HG03442 (cell line): ENCODE measurements at regions not wholly inside any gene's neighbourhood (a gene's known extent, or its start where the extent isn't known, plus 50 kb on each side); places are given as distances from the start of the nearest gene placed in this dataset.
"Not testable (repeated sequence)": the region's sequence is repeated elsewhere in the genome, so short reads cannot be mapped to it uniquely, and the experiment has no call there.

Source experiments
- ATAC-seq: cut with Tn5 transposase; IDR thresholded peaks from one replicate; pipeline ENCODE4 v1.9.1; 2021; ENCODE audit warnings: mild to moderate bottlenecking, moderate library complexity; ENCODE audit not compliant: unreplicated experiment

DNA sequence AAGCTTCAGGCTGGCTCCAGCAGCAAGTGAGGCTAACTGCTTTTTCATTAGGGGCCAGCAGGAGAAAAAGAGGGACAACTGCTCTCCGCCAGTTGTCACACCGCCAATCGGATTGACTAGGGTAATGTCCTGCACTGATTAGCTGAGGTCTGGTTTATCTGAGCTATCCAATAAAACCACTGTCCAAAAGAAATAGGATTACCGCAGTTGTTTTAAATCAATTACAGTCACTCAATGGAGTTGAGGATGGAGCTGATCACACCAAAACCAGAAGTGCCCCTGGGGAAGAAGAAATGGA lies 351.4 kb upstream of the NPVF start:
- ATAC-seq, result no peak

DNA sequence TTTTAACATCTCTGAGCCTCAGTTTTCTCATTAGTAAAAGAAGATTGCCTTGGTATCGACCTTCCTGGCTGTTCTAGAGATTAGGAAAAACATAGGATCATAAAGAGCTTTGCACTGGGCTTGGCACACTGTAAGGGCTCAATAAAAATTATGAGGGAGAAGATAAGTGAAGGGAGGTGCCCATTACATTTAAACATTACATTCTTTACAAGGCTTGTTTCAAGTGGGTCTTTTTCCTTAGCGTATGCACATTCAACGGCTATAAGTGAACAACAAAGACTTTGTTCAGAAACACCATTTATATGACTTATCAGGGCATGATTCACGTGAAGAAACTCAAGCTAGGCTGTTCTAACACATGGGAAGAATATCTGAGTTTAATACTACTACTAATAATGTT lies 351.9 kb upstream of the NPVF start:
- no peak for ATAC-seq

DNA sequence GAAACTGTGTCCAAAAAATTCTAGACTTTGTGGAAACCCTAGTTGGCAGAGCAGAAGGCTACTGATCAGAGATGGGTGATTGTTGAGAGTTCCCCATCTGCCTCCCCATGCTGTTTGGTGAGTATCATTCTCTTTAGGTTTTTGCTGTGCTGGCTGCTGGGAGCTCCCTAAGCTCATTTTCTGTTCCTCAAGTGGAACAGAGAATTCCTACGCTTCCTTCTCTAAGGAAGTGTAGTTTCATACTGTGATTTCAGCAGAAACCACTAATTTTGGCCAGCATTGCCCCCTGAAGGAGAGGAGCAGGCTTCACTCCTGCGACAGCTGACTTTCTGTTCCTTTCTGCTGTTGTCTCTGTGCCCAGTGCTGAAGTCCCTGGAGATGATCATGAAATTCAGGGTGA lies 355.3 kb upstream of the NPVF start:
- ATAC-seq, result no peak

DNA sequence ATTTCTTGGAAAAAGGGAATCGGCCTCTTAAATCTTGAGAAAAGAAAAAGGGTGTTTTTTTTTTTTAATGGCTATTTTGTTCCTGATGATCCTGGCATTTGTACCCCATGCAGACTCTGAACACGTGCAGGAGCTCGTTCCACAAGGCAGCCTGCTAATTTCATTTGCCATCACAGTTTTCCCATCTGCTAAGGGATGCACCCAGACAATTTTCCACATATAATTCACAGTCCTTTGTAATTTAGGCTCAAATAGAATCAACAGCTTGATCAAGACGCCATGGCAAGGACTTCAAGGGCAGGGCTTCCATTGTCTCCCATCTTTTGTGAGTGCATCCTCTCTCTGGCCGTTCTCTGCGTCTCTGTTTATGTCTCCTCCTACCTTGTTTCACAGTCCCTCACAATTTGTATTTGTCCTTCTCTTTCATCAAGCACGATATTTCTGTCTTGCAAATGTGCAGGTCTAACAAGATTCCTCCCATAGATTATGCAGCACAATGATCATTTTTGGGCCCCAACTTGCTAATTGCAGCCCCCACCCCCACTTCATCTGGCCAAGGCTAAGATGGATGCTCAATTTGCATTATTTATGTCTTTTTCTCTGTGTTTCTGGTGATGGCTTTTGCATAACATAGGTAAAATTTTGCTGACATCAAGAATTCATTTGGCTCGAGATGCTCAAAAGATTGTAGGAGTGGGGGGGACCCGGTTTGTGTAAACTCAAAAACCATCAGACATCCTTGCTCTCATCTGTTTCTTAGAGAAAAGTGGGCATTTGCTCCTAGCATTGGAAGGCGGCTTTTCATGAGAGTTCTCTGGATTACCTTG lies 356.0 kb upstream of the NPVF start:
- ATAC-seq, result no peak

DNA sequence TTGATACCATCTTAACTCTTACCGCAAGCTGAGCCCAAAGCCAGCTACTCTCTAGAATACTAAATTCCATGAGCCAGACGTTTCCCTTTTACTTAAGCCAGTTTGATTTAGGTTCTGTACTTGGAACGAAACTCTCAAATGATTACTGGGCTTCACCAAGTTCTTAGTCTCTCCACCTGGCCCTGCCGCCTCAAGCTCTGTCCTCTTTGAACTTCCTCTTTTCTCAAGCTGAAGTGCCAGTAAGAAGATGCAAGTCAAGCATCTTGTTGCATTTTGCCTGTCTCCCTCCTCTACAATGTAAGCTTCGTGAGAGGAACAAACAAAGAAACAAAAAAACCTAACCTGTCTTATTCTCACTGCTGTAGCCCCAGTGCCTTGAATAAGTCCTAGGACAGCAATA lies 358.2 kb upstream of the NPVF start:
- no peak for ATAC-seq

DNA sequence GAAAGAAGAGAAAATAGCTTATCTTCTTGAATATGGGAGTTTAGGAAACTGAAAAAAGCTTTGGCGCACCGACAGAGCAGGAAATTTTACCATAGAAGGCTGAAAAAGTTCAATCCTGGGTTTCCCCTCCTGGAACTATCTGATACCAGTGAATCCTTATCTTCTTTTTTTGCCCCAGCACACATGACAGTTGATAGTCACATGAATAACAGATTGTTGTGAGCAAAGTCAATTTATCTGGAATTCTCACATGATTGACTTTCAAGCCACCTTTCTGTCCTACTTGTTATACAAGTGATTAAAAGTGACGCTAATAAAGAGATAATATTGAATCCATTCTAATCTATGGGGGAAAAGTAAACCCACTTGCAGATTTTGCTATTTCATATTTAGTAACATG lies 365.8 kb upstream of the NPVF start:
- no peak for ATAC-seq

DNA sequence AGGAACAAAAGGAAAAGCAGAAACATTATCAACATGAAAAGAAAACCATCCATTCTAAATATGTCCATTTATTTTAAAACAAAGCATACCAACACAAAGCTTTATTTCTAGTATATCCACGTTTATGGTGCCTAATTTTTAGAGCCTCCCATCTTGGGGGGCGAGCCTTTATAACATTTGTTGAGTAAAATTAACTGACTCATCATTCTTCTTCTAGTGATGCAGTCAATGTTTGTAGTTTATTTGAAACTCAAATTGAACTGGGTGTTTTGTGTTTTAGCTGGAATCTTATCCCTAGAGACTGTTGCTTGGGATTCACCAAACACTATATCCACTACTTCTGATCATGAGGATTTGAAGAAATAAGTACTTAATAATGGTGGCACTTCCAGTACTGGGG lies 366.4 kb upstream of the NPVF start:
- ATAC-seq, result no peak

DNA sequence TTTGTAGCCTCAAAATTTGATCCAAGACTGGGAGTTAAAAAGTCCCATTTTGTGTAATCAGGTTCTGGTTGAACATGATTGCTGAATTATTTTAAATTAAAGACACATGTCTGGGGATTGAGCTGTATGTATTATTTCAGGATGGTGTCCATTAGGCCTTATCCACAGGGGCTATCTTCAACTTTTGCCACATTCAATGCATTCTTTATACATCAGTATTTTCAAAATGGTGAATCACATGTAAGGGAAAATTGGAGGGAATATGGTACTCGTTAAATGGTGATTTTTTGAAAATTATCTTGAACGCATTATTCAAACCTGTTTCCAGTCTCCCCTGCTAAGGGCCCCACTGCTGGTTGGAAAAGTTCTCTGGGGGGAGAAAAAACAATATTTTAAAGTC lies 367.7 kb upstream of the NPVF start:
- ATAC-seq, result no peak

DNA sequence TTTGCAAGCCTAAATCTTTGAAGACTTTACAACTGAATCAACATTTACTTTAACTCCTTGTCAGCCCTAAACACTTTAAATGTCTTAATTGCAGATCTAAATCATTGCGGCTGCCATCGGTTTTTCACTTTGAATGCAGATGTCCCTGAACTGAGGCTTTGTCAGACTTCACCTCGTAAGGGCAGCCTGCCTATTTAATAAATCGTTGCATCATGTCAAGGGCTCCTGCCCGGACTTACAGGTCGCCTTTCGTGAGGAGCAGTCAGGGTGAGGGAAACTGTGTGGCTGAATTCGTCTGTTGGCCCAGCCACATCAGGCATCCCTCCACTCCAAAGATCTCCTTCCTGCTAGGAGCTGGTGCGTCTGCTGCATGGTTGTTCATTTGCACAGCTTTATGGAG lies 368.2 kb upstream of the NPVF start:
- ATAC-seq, result no peak

DNA sequence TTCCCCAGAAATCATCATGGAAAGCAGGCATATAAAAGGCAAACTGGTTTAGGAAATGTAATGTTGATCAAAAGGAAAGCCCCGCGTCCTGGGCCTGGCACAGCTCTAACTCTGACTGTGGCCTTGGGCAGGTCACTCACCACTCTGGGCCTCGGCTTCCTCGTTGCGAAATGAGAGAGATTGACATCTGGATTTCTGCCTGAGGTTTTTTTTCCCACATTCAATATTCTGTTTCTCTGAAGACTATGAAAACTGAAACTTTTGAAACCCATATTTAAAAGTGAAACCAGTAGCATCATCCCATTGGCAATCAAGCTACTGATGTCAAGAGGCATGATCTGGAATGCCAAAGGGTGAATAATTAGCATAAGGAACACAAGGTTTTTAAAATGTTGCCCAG lies 369.7 kb upstream of the NPVF start:
- no peak for ATAC-seq

DNA sequence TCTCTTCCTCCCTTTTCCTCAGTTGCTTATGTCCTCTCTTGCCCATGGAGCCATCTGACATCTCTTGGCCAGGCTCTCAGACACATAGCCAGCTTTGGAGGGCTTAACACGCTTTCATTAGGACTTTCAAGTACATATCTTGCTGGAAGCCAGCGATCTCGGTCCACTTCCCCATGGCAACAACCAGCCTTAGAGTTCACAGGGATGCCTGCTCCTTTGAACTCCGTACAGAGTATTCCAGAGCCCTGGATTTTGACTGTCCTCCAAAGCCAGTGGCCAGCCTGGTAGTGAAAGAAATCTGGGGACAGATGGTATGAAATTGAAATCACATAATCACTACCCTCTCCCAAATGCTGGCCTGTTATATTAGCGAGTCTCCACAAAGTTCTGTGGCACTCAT lies 370.5 kb upstream of the NPVF start:
- ATAC-seq, result no peak

DNA sequence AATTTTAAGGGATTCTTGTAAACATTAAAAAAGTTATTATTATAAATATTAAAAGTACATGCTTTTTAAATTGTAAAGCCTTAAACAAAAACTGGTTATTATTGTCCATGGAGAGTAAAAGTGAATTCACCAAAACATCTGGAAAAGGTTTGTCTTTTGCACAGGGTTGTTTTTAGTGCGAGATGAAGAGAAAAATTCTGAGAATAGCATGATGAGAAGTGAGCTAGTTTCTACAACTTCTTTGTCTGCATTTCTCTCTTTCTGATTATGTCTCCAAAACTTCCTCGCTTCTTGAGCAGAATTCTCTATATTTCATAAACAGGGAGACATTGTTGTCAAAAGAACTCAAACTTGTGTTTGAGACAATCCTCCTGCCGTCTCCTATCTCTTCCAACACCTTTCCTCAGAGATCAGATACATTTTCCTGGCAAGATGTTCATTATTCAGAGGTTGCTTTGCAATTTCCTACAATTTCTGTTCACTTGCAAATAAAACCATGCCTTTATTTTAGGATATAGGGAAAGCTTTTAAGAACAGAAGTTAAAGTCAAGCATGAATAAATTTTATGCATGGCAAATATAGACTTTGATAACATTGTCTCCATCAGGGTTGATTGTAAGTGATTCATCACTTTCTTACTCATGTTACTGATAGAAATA lies 372.1 kb upstream of the NPVF start:
- ATAC-seq, result no peak

DNA sequence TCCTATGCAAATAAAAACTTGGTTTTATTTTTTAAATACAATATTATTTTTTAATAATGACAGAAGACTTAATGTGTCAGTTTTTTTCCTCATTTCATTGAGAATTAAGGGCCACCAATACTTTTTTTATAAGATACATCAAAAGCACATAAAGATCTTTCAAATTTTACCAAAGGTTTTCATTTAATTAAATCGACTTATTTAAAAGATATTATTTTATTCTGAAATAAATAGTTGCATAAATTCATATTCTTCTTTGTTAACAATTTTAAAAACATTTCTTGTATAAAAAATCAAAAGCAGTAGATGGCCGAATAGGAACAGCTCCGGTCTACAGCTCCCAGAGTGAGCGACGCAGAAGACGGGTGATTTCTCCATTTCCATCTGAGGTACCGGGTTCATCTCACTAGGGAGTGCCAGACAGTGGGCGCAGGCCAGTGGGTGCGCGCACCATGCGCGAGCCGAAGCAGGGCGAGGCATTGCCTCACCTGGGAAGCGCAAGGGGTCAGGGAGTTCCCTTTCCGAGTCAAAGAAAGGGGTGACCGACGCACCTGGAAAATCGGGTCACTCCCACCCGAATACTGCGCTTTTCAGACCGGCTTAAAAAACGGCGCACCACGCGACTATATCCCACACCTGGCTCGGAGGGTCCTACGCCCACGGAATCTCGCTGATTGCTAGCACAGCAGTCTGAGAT lies 374.6 kb upstream of the NPVF start:
- not testable (repeated sequence) for ATAC-seq

DNA sequence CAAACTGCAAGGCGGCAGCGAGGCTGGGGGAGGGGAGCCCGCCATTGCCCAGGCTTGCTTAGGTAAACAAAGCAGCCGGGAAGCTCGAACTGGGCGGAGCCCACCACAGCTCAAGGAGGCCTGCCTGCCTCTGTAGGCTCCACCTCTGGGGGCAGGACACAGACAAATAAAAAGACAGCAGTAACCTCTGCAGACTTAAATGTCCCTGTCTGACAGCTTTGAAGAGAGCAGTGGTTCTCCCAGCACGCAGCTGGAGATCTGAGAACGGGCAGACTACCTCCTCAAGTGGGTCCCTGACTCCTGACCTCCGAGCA lies 375.1 kb upstream of the NPVF start:
- not testable (repeated sequence) for ATAC-seq

DNA sequence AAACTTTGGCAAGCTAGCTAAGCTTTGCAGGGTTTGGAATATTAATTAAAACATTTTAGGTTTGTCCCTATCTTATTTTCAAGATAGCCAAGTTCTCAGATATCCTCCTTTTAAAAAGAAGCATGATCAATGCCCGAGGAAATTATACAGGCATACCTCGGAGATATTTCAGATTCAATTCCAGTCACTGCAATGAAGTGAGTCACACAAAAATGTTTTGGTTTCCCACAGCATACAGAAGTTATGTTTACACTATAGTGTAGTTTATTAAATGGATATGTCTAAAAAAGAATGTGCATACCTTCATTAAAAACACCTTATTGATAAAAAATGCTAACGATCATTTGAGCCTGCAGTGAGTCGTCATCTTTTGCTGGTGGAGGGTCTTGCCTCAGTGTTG lies 382.9 kb upstream of the NPVF start:
- ATAC-seq, result no peak

DNA sequence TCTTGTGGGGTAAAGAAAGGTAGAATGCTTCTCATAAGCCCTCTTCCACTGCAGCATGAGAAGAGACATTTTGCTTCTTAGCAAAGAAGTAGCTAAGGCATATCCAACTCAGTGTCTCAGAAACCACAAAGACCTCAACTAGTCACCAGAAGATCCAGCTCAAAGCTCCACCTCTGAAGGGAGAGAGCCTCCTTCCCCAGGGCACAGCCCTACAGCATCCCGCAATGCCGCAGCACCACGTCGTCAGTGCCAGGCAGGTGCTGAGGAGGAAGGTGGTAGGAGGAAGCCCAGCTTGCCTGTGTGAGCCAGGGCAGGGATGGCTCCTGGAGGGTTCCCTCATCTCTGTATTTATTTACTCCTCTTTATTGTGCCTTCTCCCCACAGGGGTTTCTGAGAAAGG lies 385.6 kb upstream of the NPVF start:
- ATAC-seq, result no peak

DNA sequence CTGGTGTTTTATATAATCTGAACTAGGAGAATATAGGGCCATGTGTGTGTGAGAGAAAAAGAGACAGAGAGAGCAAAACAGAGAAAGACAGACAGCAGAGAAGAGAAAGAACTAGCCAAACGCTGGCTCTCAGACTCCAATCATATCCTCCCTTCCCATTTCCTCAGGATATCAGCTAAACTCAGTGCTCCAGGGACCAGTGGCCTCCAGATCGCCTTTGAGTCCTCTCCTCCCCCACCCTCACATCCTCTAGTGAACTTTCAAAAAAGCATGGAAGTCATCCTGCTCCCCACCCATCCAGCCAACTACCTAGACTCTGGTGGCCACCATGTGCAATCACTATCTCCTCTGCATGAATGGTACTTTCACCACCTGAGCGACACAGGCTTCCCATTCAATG lies 386.1 kb upstream of the NPVF start:
- no peak for ATAC-seq

DNA sequence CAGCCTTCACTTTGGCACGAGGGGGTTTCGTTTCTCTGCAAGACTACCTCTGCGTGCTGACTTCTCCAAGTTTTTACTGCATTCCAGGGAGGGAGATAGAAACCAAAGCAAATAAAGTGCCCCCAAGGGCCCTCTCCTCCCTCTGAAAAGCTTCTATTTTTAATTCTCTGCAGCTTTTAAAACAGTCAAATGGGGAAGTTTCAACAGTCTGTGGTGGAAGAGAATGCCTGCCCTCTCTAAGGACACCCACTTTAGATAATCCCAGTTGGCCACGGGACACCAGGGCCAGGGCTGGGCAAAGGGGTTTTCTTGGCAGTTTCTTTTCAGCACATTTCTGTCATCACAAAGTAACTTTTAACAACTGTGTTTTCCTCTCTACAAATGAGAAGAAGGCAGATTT lies 386.7 kb upstream of the NPVF start:
- ATAC-seq, result no peak

DNA sequence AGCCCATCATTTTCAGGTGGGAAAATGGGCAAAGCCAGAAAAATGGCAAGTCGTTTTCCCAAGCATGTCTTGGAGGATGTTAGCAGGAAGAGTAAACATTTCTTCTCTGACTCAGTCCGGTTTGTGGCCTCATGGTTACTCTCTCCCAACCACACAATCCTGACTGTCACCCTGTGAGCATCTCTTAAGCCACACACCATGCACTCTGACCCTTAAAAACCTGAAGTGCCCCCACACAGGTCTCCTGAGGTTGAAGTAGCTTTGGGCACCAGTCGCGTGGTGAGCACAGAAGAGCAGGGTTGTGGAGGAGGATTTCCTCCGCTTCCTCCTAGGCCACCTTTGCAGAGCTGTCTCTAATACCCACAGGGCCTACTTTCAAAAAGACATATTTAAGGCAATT lies 387.3 kb upstream of the NPVF start:
- no peak for ATAC-seq

DNA sequence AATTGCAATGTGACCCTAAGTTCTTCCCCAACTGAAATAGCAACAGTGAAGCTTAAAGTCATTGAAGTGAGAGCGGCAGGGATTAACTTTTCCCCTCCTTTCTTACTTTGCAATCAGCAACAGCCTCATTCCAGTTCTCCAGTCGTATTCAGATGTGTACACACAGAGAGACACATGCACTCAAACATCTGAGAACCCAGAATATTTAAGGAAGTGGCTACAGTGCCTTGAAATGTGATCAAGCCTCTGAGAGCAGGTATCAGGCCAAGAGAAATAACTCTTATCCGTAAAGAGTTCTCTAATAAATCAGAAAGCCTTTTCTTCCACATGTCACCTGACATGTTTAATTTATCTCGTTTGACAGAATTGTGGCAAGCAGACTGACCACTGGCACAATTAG lies 388.9 kb upstream of the NPVF start:
- no peak for ATAC-seq

DNA sequence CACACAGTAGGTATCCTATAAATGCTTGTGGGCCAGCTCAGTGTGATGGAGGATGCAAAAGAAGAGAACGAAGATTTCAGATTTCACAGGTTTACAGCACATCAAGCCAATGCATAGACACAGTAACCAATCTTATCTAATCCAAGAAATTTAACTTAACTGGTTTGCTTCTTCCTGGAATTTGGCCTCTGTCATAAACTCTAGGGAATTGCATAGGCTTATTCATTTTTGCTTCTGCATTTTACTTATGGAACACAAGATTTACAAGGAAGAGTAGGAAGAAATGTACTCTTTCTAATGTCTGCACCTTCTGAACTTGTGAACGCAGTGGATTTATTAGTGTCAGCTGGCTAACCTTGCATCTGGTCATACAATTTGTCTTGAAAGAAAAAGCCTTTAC lies 389.4 kb upstream of the NPVF start:
- ATAC-seq, result no peak

DNA sequence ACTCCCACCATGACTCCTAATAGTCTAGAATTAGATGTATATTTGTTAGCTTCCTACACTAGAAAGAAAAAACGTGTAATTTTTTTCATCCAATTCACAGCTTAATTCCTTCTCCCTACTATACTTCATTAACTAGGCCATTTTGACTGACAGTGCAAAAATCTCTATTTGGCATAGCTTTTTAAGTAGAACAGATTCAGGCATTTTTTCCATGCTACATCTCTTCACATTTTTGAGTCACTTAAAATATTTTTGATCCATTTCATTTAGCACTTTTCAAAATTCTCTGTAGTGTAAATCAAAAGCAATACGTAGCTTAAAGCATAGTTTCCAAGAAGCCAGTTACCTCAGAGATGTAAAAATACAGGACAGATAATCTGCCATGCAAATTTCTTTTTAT lies 391.1 kb upstream of the NPVF start:
- ATAC-seq, result no peak
